Suprapubic skin (tissue), 4 donors: ENCODE measurements at regions not wholly inside any gene's neighbourhood (a gene's known extent, or its start where the extent isn't known, plus 50 kb on each side); places are given as distances from the start of the nearest gene placed in this dataset.

Experiments used
- CTCF ChIP-seq, 2 donors: fragments of 200-600 bp in 1 of 2; fragments of 450-650 bp in 1 of 2; sonication (generic) in 1 of 2; IDR thresholded peaks; one replicate each; pipeline ENCODE4 v1.5.1; 2016 to 2019; ENCODE audit warnings: antibody characterized with exemption in 2 of 2, mild to moderate bottlenecking in 1 of 2, moderate library complexity in 1 of 2
- EP300 ChIP-seq: sonication (generic); formaldehyde crosslinking; IDR thresholded peaks from one replicate; pipeline ENCODE4 v1.6.1; 2017; ENCODE audit warnings: antibody characterized with exemption
- POLR2A ChIP-seq, 2 donors: fragments of 450-650 bp; IDR thresholded peaks; one replicate each; pipeline ENCODE4 v1.6.1; 2017; ENCODE audit warnings: antibody characterized with exemption in 2 of 2, mild to moderate bottlenecking in 2 of 2, moderate library complexity in 2 of 2
- POLR2AphosphoS5 ChIP-seq, 3 donors: sonication (generic); formaldehyde crosslinking; IDR thresholded peaks; one replicate each; pipeline ENCODE4 v1.6.1; 2017; ENCODE audit warnings: antibody characterized with exemption in 3 of 3

- TF ChIP-seq CTCF (IDR thresholded peaks at IDR 0.05) (no peak), POLR2AphosphoS5 (IDR thresholded peaks at IDR 0.05) (no peak), POLR2A (IDR thresholded peaks at IDR 0.05) (no peak), EP300 (no peak)
These were observed 381.8 kb upstream of the MAF start for GRCh38 chr16:79982361-79982760.
